Thoracic aorta (tissue), 2 donors: ENCODE measurements at regions not wholly inside any gene's neighbourhood (a gene's known extent, or its start where the extent isn't known, plus 50 kb on each side); places are given as distances from the start of the nearest gene placed in this dataset.

Source experiments
- ATAC-seq: fragments of 150-250 bp; one replicate; pipeline ENCODE4 v1.8.0; 2017; ENCODE audit warnings: low read depth; ENCODE audit not compliant: insufficient number of reproducible peaks, low FRiP score
- DNase-seq: peaks from one replicate; pipeline ENCODE4 v3.0.0-alpha.2; 2020; ENCODE audit warnings: low spot score
- H3K27ac ChIP-seq, 2 donors: fragments of 200-600 bp; sonication (generic); 1 replicate in 1 of 2; 2 replicates in 1 of 2; pipeline ENCODE4 v1.5.1; 2016; ENCODE audit warnings: mild to moderate bottlenecking in 2 of 2, moderate library complexity in 2 of 2
- H3K27me3 ChIP-seq: fragments of 200-600 bp; sonication (generic); replicated peaks from 2 replicates; pipeline ENCODE4 v1.6.0; 2016; ENCODE audit warnings: mild to moderate bottlenecking; ENCODE audit not compliant: insufficient read depth
- H3K36me3 ChIP-seq: fragments of 200-600 bp; sonication (generic); one replicate; pipeline ENCODE4 v1.5.1; 2016
- H3K4me1 ChIP-seq, 2 donors: fragments of 200-600 bp; sonication (generic); 1 replicate in 1 of 2; 2 replicates in 1 of 2; pipeline versions ENCODE4 v1.5.1 to v1.6.0; 2016; ENCODE audit warnings: low read depth in 2 of 2, mild to moderate bottlenecking in 1 of 2; ENCODE audit not compliant: control insufficient read depth in 1 of 2
- H3K4me3 ChIP-seq: fragments of 200-600 bp; sonication (generic); 2 replicates; pipeline ENCODE4 v1.5.1; 2016; ENCODE audit warnings: mild to moderate bottlenecking
- H3K9me3 ChIP-seq: fragments of 200-600 bp; sonication (generic); 2 replicates; pipeline ENCODE4 v1.5.1; 2016
- TF ChIP-seq, protein P1 (sequence below): fragments of 200-600 bp; sonication (generic); IDR thresholded peaks from one replicate; pipeline ENCODE4 v1.5.1; 2019; ENCODE audit warnings: antibody characterized with exemption

- no peaks in the 10 kb centered on the region for H3K9me3 ChIP-seq
- H3K36me3 ChIP-seq: no peaks in the 10 kb centered on the region
- ATAC-seq (no peak), DNase-seq (no peak)
- no peak overlapping the region for H3K4me3 ChIP-seq
- no peaks in the 10 kb centered on the region for H3K4me1 ChIP-seq
- TF ChIP-seq, protein P1, sequence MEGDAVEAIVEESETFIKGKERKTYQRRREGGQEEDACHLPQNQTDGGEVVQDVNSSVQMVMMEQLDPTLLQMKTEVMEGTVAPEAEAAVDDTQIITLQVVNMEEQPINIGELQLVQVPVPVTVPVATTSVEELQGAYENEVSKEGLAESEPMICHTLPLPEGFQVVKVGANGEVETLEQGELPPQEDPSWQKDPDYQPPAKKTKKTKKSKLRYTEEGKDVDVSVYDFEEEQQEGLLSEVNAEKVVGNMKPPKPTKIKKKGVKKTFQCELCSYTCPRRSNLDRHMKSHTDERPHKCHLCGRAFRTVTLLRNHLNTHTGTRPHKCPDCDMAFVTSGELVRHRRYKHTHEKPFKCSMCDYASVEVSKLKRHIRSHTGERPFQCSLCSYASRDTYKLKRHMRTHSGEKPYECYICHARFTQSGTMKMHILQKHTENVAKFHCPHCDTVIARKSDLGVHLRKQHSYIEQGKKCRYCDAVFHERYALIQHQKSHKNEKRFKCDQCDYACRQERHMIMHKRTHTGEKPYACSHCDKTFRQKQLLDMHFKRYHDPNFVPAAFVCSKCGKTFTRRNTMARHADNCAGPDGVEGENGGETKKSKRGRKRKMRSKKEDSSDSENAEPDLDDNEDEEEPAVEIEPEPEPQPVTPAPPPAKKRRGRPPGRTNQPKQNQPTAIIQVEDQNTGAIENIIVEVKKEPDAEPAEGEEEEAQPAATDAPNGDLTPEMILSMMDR: no peak
- no peaks in the 10 kb centered on the region for H3K27me3 ChIP-seq
- H3K27ac ChIP-seq: no peak overlapping the region
These were observed 53.5 kb upstream of the DUSP10 start for GRCh38 chr1:221795380-221795779.

DNA sequence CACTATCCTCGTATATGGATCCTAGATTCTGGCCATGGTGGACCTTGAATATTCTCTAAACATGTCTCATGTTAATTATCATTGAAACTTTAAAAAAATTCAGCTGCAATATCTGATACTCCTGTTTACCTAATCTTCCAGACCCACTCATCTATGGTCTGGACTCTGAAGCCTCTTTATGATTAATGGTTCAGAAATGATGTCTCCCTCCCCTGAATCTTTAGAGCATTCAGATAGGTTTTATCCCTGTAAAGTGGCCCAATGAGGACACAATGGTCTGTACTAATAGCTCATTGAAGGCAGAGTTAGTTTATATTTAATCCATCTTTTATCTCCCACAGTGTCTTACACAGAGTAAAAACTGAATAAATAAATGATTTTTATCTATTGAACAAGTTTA is 53.0 kb upstream of the DUSP10 start:
- no peaks in the 10 kb centered on the region for H3K9me3 ChIP-seq
- no peaks in the 10 kb centered on the region for H3K36me3 ChIP-seq
- DNase-seq: no peak
- ATAC-seq: no peak
- no peaks in the 10 kb centered on the region for H3K27me3 ChIP-seq
- H3K27ac ChIP-seq: no peak overlapping the region
- no peaks in the 10 kb centered on the region for H3K4me1 ChIP-seq
- TF ChIP-seq, protein P1: no peak
- H3K4me3 ChIP-seq: no peak overlapping the region

GRCh38 chr1:221794079-221794670 is 52.3 kb upstream of the DUSP10 start:
- Histone ChIP-seq H3K27me3 (no peaks in the 10 kb centered on the region), H3K4me3 (no peak overlapping the region), H3K9me3 (no peaks in the 10 kb centered on the region), H3K27ac (no peak overlapping the region), H3K36me3 (no peaks in the 10 kb centered on the region), H3K4me1 (no peaks in the 10 kb centered on the region)
- DNase-seq (no peak), ATAC-seq (no peak)
- TF ChIP-seq, protein P1: no peak

DNA sequence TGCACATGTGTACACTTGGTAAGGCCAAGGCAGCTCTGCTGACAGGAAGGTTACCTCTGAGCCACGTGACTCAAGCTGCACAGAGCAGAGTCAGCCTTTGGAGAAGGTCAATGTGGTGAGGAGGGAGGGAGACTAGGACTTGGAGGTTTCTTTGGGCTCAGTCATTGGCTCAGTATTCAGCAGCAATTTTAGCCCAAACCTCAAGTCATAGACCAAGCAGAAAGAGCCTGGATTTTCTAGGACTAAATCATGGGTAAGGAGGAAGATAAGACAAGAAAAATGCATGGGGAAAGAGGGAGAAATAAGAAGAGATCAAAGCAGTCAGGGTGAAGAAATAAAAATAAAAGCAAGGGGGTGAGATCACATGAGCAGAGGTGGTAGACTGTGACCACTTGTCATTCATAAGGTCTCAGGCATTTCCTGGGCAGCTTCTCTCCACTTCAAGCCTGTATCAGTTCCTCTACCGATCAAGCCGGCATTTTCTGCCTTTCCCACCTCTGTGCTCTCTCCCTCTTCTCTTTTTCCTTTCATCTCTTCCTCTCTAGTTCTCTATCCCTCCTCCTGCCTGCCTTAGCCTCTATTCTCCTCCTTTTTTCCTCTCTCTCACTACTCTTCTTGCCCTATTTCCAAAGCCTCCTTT is 51.7 kb upstream of the DUSP10 start:
- H3K4me1 ChIP-seq: no peaks in the 10 kb centered on the region
- H3K9me3 ChIP-seq: no peaks in the 10 kb centered on the region
- H3K27me3 ChIP-seq: no peaks in the 10 kb centered on the region
- H3K36me3 ChIP-seq: no peaks in the 10 kb centered on the region
- H3K27ac ChIP-seq: no peak overlapping the region
- H3K4me3 ChIP-seq: no peak overlapping the region
- DNase-seq (no peak), ATAC-seq (no peak)
- TF ChIP-seq, protein P1: no peak

DNA sequence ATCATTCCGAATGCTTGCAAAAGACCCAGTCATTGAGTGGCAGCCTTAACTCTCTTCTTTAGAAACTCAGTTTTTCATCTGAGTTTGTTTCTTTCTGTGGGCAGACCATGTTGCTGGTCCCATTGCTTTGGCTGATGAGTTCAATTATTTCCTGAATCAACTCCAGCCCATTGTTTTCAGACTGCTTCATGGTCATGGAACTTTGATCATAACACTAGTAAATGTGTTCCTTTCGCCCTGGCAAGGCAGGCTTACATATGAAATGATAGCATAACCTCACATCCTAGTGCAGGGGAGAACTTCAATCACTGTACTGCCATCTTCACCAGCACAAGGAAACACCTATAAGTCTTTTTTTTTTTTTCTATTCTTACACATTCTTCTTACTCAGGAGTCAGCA is 50.0 kb upstream of the DUSP10 start:
- TF ChIP-seq, protein P1: no peak
- Histone ChIP-seq H3K27ac (no peak overlapping the region), H3K36me3 (no peaks in the 10 kb centered on the region), H3K4me3 (no peak overlapping the region), H3K27me3 (no peaks in the 10 kb centered on the region), H3K9me3 (no peaks in the 10 kb centered on the region), H3K4me1 (no peaks in the 10 kb centered on the region)
- no peak for DNase-seq
- ATAC-seq: no peak
